HEK293T (cell line): ENCODE measurements at regions not wholly inside any gene's neighbourhood (a gene's known extent, or its start where the extent isn't known, plus 50 kb on each side); places are given as distances from the start of the nearest gene placed in this dataset.

Experiments used
- CTCF ChIA-PET: fragments of 350-600 bp; formaldehyde crosslinking; extraction: SDS; loops from one replicate; lab custom pipeline; 2021; ENCODE audit warnings: antibody characterized with exemption, inconsistent platforms; lab: Yijun Ruan, JAX
- POLR2A ChIA-PET: fragments of 350-600 bp; formaldehyde crosslinking; extraction: SDS; loops from one replicate; lab custom pipeline; 2020; ENCODE audit warnings: antibody characterized with exemption, inconsistent platforms; lab: Yijun Ruan, JAX
- DNase-seq: peaks from one replicate; pipeline ENCODE4 v3.0.0; 2012; ENCODE audit warnings: mixed read lengths; ENCODE audit errors: extremely low spot score
- ARNT ChIP-seq: fragments of 450-650 bp; IDR thresholded peaks from 2 replicates; pipeline ENCODE4 v1.6.1; 2017; ENCODE audit warnings: mild to moderate bottlenecking
- BHLHE40 ChIP-seq: fragments of 450-650 bp; IDR thresholded peaks from 2 replicates; pipeline ENCODE4 v1.6.1; 2016; ENCODE audit warnings: mild to moderate bottlenecking, moderate library complexity, borderline replicate concordance
- CTBP1 ChIP-seq: fragments of 450-650 bp; IDR thresholded peaks from 2 replicates; pipeline ENCODE4 v1.6.1; 2016; ENCODE audit warnings: borderline replicate concordance
- ELF4 ChIP-seq: fragments of 450-650 bp; IDR thresholded peaks from 2 replicates; pipeline ENCODE4 v1.6.1; 2017; ENCODE audit warnings: antibody characterized with exemption
- FOXA1 ChIP-seq: fragments of 450-650 bp; IDR thresholded peaks from 2 replicates; pipeline ENCODE4 v1.6.1; 2016; ENCODE audit warnings: mild to moderate bottlenecking
- FOXK2 ChIP-seq: fragments of 450-650 bp; IDR thresholded peaks from 2 replicates; pipeline ENCODE4 v1.6.1; 2016; ENCODE audit warnings: mild to moderate bottlenecking
- FOXM1 ChIP-seq: fragments of 450-650 bp; IDR thresholded peaks from 2 replicates; pipeline ENCODE4 v1.6.1; 2017; ENCODE audit warnings: mild to moderate bottlenecking, borderline replicate concordance
- HDGF ChIP-seq: fragments of 450-650 bp; IDR thresholded peaks from 2 replicates; pipeline ENCODE4 v1.6.1; 2017; ENCODE audit warnings: antibody characterized with exemption, borderline replicate concordance
- L3MBTL2 ChIP-seq: fragments of 450-650 bp; conservative IDR thresholded peaks from 2 replicates; pipeline ENCODE4 v1.6.1; 2016; ENCODE audit warnings: mild to moderate bottlenecking
- LEF1 ChIP-seq: fragments of 450-650 bp; IDR thresholded peaks from 2 replicates; pipeline ENCODE4 v1.6.1; 2017; ENCODE audit warnings: mild to moderate bottlenecking, borderline replicate concordance
- NFRKB ChIP-seq: fragments of 450-650 bp; IDR thresholded peaks from 2 replicates; pipeline ENCODE4 v1.6.1; 2016; ENCODE audit warnings: mild to moderate bottlenecking, moderate library complexity
- PKNOX1 ChIP-seq: fragments of 450-650 bp; IDR thresholded peaks from 2 replicates; pipeline ENCODE4 v1.6.1; 2016
- SP1 ChIP-seq: fragments of 450-650 bp; IDR thresholded peaks from 2 replicates; pipeline ENCODE4 v1.6.1; 2017
- SUZ12 ChIP-seq: fragments of 450-650 bp; IDR thresholded peaks from 2 replicates; pipeline ENCODE4 v1.6.1; 2016; ENCODE audit warnings: mild to moderate bottlenecking
- TARDBP ChIP-seq: fragments of 450-650 bp; IDR thresholded peaks from 2 replicates; pipeline ENCODE4 v1.6.1; 2016
- ZNF384 ChIP-seq: fragments of 450-650 bp; IDR thresholded peaks from 2 replicates; pipeline ENCODE4 v1.6.1; 2016

GRCh38 chr15:29348336-29348914 lies 78.8 kb upstream of the NSMCE3 start:
- TF ChIP-seq CTBP1 = no peak
- TF ChIP-seq ZNF384 = no peak
- TF ChIP-seq FOXA1 = no peak
- no peak for TF ChIP-seq FOXM1
- TF ChIP-seq LEF1 = no peak
- TF ChIP-seq SUZ12 = no peak
- no peak for DNase-seq
- ChIA-PET POLR2A (no interaction called here), CTCF (interaction anchor here (0.7 kb wide), 1 partner anchor 79 kb away, joined by 3 read pairs; no protein-coding TSS in a partner anchor)

GRCh38 chr15:29346998-29347397 lies 77.4 kb upstream of the NSMCE3 start:
- CTCF ChIA-PET = no interaction called here
- POLR2A ChIA-PET = no interaction called here
- TF ChIP-seq TARDBP (no peak), FOXM1 (no peak), L3MBTL2 (no peak), FOXK2 (no peak), SUZ12 (no peak), BHLHE40 (no peak), HDGF (no peak), CTBP1 (no peak), NFRKB (no peak), PKNOX1 (no peak), SP1 (no peak), LEF1 (no peak), ELF4 (no peak), FOXA1 (no peak), ARNT (no peak), ZNF384 (no peak)
- no peak for DNase-seq

GRCh38 chr15:29345549-29346525 lies 76.2 kb upstream of the NSMCE3 start:
- POLR2A ChIA-PET = no interaction called here
- CTCF ChIA-PET = no interaction called here
- TF ChIP-seq NFRKB (no peak), SUZ12 (no peak), ARNT (no peak), PKNOX1 (no peak), BHLHE40 (no peak), FOXM1 (no peak), FOXA1 (no peak), SP1 (no peak), HDGF (no peak), CTBP1 (no peak), L3MBTL2 (no peak), TARDBP (no peak), FOXK2 (no peak), LEF1 (no peak), ZNF384 (no peak), ELF4 (no peak)
- no peak for DNase-seq

- CTCF ChIA-PET = no interaction called here
- TF ChIP-seq BHLHE40 = no peak
- TF ChIP-seq FOXM1 = no peak
- no peak for TF ChIP-seq ELF4
- TF ChIP-seq LEF1 = no peak
- no peak for TF ChIP-seq PKNOX1
- no peak for TF ChIP-seq ZNF384
- TF ChIP-seq TARDBP = no peak
- no peak for TF ChIP-seq NFRKB
- TF ChIP-seq ARNT = no peak
- TF ChIP-seq CTBP1 = no peak
- no peak for TF ChIP-seq FOXA1
- DNase-seq = no peak
- POLR2A ChIA-PET = no interaction called here
Observed at GRCh38 chr15:29344474-29344873, 74.9 kb upstream of the NSMCE3 start.

GRCh38 chr15:29343229-29343628 lies 73.6 kb upstream of the NSMCE3 start:
- ChIA-PET POLR2A (no interaction called here), CTCF (no interaction called here)
- DNase-seq = no peak
- TF ChIP-seq NFRKB = no peak
- no peak for TF ChIP-seq PKNOX1
- no peak for TF ChIP-seq BHLHE40
- TF ChIP-seq ELF4 = no peak
- TF ChIP-seq ZNF384 = no peak
- TF ChIP-seq FOXA1 = no peak
- TF ChIP-seq CTBP1 = no peak
- no peak for TF ChIP-seq HDGF
- no peak for TF ChIP-seq FOXM1
- TF ChIP-seq FOXK2 = no peak
- no peak for TF ChIP-seq SP1
- TF ChIP-seq SUZ12 = no peak
- TF ChIP-seq TARDBP = no peak
- TF ChIP-seq ARNT = no peak
- TF ChIP-seq LEF1 = no peak
- no peak for TF ChIP-seq L3MBTL2
